SK-N-SH treated with all-trans-retinoic acid at 6 μM for 48 hours (cell line): ENCODE measurements at regions not wholly inside any gene's neighbourhood (a gene's known extent, or its start where the extent isn't known, plus 50 kb on each side); places are given as distances from the start of the nearest gene placed in this dataset.

Source experiments
- ATAC-seq: fragments of 200-7000 bp; cut with Tn5 transposase; 3 replicates; pipeline ENCODE4 v1.9.1; 2020; ENCODE audit warnings: mild to moderate bottlenecking, moderate library complexity
- ARNTL ChIP-seq: fragments of 450-650 bp; formaldehyde crosslinking; IDR thresholded peaks from 2 replicates; pipeline ENCODE4 v1.5.0; 2020; ENCODE audit warnings: low read depth, mild to moderate bottlenecking, moderate library complexity, borderline replicate concordance
- BACH2 ChIP-seq: fragments of 250-450 bp; sonication (Bioruptor Pico); IDR thresholded peaks from 2 replicates; pipeline ENCODE4 v1.9.0; 2021; ENCODE audit warnings: mild to moderate bottlenecking, borderline replicate concordance
- CSDC2 ChIP-seq: fragments of 250-450 bp; sonication (Bioruptor Pico); IDR thresholded peaks from 2 replicates; pipeline ENCODE4 v1.5.0; 2020; ENCODE audit warnings: mild to moderate bottlenecking, moderate library complexity
- ESRRG ChIP-seq: fragments of 250-450 bp; sonication (Bioruptor Pico); IDR thresholded peaks from 2 replicates; pipeline ENCODE4 v1.6.1; 2021; ENCODE audit warnings: mild to moderate bottlenecking
- GLIS3 ChIP-seq: fragments of 250-450 bp; sonication (Bioruptor Pico); IDR thresholded peaks from 2 replicates; pipeline ENCODE4 v1.5.0; 2020; ENCODE audit warnings: mild to moderate bottlenecking, moderate library complexity
- ISL1 ChIP-seq: fragments of 250-450 bp; sonication (Bioruptor Pico); IDR thresholded peaks from 2 replicates; pipeline ENCODE4 v2.1.2; 2022; ENCODE audit warnings: mild to moderate bottlenecking, moderate library complexity
- OSR1 ChIP-seq: fragments of 250-450 bp; sonication (Bioruptor Pico); IDR thresholded peaks from 2 replicates; pipeline ENCODE4 v1.8.0; 2022; ENCODE audit warnings: moderate library complexity, mild to moderate bottlenecking, inconsistent platforms
- PPARA ChIP-seq: fragments of 250-450 bp; sonication (Bioruptor Pico); IDR thresholded peaks from 2 replicates; pipeline ENCODE4 v1.5.0; 2020; ENCODE audit warnings: mild to moderate bottlenecking, borderline replicate concordance
- TCF4 ChIP-seq: fragments of 250-450 bp; sonication (Bioruptor Pico); IDR thresholded peaks from 2 replicates; pipeline ENCODE4 v1.8.0; 2021; ENCODE audit warnings: mild to moderate bottlenecking, moderate library complexity, borderline replicate concordance
- TOX ChIP-seq: fragments of 250-450 bp; sonication (Bioruptor Pico); IDR thresholded peaks from 2 replicates; pipeline ENCODE4 v1.8.0; 2021; ENCODE audit warnings: mild to moderate bottlenecking, moderate library complexity, borderline replicate concordance
- ZC3H10 ChIP-seq: fragments of 250-450 bp; sonication (Bioruptor Pico); IDR thresholded peaks from 2 replicates; pipeline ENCODE4 v1.5.1; 2021; ENCODE audit warnings: mild to moderate bottlenecking, moderate library complexity
- ZFP3 ChIP-seq: fragments of 250-450 bp; sonication (Bioruptor Pico); IDR thresholded peaks from 2 replicates; pipeline ENCODE4 v1.5.0; 2020; ENCODE audit warnings: mild to moderate bottlenecking, moderate library complexity
- ZFP30 ChIP-seq: fragments of 450-650 bp; formaldehyde crosslinking; IDR thresholded peaks from 2 replicates; pipeline ENCODE4 v1.5.0; 2022; ENCODE audit warnings: mild to moderate bottlenecking, moderate library complexity
- ZNF565 ChIP-seq: fragments of 450-650 bp; formaldehyde crosslinking; conservative IDR thresholded peaks from 2 replicates; pipeline ENCODE4 v1.5.0; 2020; ENCODE audit warnings: low read depth, mild to moderate bottlenecking, moderate library complexity
- ZNF70 ChIP-seq: fragments of 450-650 bp; formaldehyde crosslinking; IDR thresholded peaks from 2 replicates; pipeline ENCODE4 v1.5.0; 2020; ENCODE audit warnings: mild to moderate bottlenecking, moderate library complexity
- ZNF8 ChIP-seq: fragments of 450-650 bp; formaldehyde crosslinking; IDR thresholded peaks from 2 replicates; pipeline ENCODE4 v1.5.0; 2020; ENCODE audit warnings: mild to moderate bottlenecking, moderate library complexity
- TF ChIP-seq, protein P1 (sequence below): fragments of 250-450 bp; sonication (Bioruptor Pico); IDR thresholded peaks from 2 replicates; pipeline ENCODE4 v1.8.0; 2021; ENCODE audit warnings: low read depth, mild to moderate bottlenecking, moderate library complexity, borderline replicate concordance
- TF ChIP-seq, protein P2 (sequence below): fragments of 250-450 bp; sonication (Bioruptor Pico); IDR thresholded peaks from 2 replicates; pipeline ENCODE4 v1.5.1; 2020; ENCODE audit warnings: low read depth, mild to moderate bottlenecking, moderate library complexity
- TF ChIP-seq, protein P3 (sequence below): fragments of 250-450 bp; sonication (Bioruptor Pico); IDR thresholded peaks from 2 replicates; pipeline ENCODE4 v1.5.1; 2021; ENCODE audit warnings: mild to moderate bottlenecking, moderate library complexity
- TF ChIP-seq, protein P4 (sequence below): fragments of 250-450 bp; sonication (Bioruptor Pico); IDR thresholded peaks from 2 replicates; pipeline ENCODE4 v1.5.0; 2020; ENCODE audit warnings: mild to moderate bottlenecking, moderate library complexity
- TF ChIP-seq, protein P5 (sequence below): fragments of 250-450 bp; sonication (Bioruptor Pico); IDR thresholded peaks from 2 replicates; pipeline ENCODE4 v1.8.0; 2020; ENCODE audit warnings: mild to moderate bottlenecking, moderate library complexity, borderline replicate concordance

DNA sequence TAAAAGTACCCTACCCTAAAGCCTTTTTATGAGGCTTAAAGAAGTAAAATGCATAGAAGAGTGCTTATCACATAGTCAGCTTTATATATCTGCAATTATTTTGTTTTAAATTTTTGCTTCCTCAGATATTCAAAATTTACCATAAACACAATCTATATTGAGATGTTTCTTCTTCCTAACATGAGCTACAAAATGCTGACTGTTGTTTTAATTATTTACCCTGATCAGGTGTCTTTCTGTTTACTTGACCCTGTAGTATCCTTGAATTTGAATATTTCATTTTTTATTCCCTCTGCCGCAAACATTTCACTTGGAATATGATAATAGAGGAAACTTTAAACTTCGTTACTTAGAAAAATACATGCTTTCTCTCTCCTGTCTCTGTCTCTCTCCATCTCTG, 147.9 kb downstream of the TMX3 start:
- TF ChIP-seq BACH2: no peak
- TF ChIP-seq, protein P1, sequence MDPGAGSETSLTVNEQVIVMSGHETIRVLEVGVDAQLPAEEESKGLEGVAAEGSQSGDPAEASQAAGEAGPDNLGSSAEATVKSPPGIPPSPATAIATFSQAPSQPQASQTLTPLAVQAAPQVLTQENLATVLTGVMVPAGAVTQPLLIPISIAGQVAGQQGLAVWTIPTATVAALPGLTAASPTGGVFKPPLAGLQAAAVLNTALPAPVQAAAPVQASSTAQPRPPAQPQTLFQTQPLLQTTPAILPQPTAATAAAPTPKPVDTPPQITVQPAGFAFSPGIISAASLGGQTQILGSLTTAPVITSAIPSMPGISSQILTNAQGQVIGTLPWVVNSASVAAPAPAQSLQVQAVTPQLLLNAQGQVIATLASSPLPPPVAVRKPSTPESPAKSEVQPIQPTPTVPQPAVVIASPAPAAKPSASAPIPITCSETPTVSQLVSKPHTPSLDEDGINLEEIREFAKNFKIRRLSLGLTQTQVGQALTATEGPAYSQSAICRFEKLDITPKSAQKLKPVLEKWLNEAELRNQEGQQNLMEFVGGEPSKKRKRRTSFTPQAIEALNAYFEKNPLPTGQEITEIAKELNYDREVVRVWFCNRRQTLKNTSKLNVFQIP (CRISPR knock-in tag): no peak
- TF ChIP-seq ZFP3 (CRISPR knock-in tag): no peak
- no peak for TF ChIP-seq ZFP30 (CRISPR knock-in tag)
- no peak for TF ChIP-seq ESRRG (CRISPR knock-in tag)
- no peak for TF ChIP-seq GLIS3 (CRISPR knock-in tag)
- TF ChIP-seq, protein P2, sequence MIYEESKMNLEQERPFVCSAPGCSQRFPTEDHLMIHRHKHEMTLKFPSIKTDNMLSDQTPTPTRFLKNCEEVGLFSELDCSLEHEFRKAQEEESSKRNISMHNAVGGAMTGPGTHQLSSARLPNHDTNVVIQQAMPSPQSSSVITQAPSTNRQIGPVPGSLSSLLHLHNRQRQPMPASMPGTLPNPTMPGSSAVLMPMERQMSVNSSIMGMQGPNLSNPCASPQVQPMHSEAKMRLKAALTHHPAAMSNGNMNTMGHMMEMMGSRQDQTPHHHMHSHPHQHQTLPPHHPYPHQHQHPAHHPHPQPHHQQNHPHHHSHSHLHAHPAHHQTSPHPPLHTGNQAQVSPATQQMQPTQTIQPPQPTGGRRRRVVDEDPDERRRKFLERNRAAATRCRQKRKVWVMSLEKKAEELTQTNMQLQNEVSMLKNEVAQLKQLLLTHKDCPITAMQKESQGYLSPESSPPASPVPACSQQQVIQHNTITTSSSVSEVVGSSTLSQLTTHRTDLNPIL (CRISPR knock-in tag): no peak
- TF ChIP-seq ZNF8: no peak
- no peak for TF ChIP-seq ARNTL
- TF ChIP-seq, protein P3, sequence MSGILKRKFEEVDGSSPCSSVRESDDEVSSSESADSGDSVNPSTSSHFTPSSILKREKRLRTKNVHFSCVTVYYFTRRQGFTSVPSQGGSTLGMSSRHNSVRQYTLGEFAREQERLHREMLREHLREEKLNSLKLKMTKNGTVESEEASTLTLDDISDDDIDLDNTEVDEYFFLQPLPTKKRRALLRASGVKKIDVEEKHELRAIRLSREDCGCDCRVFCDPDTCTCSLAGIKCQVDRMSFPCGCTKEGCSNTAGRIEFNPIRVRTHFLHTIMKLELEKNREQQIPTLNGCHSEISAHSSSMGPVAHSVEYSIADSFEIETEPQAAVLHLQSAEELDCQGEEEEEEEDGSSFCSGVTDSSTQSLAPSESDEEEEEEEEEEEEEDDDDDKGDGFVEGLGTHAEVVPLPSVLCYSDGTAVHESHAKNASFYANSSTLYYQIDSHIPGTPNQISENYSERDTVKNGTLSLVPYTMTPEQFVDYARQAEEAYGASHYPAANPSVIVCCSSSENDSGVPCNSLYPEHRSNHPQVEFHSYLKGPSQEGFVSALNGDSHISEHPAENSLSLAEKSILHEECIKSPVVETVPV (CRISPR knock-in tag): no peak
- TF ChIP-seq ZNF70: no peak
- no peak for TF ChIP-seq ISL1
- TF ChIP-seq, protein P4, sequence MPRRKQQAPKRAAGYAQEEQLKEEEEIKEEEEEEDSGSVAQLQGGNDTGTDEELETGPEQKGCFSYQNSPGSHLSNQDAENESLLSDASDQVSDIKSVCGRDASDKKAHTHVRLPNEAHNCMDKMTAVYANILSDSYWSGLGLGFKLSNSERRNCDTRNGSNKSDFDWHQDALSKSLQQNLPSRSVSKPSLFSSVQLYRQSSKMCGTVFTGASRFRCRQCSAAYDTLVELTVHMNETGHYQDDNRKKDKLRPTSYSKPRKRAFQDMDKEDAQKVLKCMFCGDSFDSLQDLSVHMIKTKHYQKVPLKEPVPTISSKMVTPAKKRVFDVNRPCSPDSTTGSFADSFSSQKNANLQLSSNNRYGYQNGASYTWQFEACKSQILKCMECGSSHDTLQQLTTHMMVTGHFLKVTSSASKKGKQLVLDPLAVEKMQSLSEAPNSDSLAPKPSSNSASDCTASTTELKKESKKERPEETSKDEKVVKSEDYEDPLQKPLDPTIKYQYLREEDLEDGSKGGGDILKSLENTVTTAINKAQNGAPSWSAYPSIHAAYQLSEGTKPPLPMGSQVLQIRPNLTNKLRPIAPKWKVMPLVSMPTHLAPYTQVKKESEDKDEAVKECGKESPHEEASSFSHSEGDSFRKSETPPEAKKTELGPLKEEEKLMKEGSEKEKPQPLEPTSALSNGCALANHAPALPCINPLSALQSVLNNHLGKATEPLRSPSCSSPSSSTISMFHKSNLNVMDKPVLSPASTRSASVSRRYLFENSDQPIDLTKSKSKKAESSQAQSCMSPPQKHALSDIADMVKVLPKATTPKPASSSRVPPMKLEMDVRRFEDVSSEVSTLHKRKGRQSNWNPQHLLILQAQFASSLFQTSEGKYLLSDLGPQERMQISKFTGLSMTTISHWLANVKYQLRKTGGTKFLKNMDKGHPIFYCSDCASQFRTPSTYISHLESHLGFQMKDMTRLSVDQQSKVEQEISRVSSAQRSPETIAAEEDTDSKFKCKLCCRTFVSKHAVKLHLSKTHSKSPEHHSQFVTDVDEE (CRISPR knock-in tag): no peak
- TF ChIP-seq OSR1: no peak
- no peak for TF ChIP-seq PPARA (CRISPR knock-in tag)
- no peak for TF ChIP-seq CSDC2 (CRISPR knock-in tag)
- TF ChIP-seq ZC3H10 (CRISPR knock-in tag): no peak
- no peak for TF ChIP-seq TCF4 (CRISPR knock-in tag)
- TF ChIP-seq, protein P5, sequence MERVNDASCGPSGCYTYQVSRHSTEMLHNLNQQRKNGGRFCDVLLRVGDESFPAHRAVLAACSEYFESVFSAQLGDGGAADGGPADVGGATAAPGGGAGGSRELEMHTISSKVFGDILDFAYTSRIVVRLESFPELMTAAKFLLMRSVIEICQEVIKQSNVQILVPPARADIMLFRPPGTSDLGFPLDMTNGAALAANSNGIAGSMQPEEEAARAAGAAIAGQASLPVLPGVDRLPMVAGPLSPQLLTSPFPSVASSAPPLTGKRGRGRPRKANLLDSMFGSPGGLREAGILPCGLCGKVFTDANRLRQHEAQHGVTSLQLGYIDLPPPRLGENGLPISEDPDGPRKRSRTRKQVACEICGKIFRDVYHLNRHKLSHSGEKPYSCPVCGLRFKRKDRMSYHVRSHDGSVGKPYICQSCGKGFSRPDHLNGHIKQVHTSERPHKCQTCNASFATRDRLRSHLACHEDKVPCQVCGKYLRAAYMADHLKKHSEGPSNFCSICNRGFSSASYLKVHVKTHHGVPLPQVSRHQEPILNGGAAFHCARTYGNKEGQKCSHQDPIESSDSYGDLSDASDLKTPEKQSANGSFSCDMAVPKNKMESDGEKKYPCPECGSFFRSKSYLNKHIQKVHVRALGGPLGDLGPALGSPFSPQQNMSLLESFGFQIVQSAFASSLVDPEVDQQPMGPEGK: no peak
- no peak for ATAC-seq

DNA sequence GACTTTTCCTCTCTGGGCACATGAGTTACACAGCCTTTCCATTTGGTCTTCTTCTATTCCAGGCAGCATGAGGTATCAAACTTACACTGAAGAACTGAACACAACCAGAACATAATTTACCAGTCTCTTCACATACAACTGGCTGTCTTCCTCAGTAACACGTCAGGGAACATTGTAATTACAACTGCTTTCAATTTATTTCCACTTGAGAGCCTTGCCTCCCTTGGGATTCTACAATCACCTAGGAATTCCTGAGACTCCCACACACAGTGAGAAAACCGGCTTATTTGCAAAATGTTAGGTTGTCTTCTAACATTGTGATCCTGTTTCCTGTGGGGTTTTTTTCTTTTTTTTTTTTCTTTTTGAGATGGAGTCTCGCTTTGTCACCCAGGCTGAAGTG, 149.9 kb downstream of the TMX3 start:
- no peak for ATAC-seq
- TF ChIP-seq ZNF8 (no peak), OSR1 (no peak), ZC3H10 (CRISPR knock-in tag) (no peak), ESRRG (CRISPR knock-in tag) (no peak), ZNF565 (CRISPR knock-in tag) (no peak), BACH2 (no peak), TCF4 (CRISPR knock-in tag) (no peak)

DNA sequence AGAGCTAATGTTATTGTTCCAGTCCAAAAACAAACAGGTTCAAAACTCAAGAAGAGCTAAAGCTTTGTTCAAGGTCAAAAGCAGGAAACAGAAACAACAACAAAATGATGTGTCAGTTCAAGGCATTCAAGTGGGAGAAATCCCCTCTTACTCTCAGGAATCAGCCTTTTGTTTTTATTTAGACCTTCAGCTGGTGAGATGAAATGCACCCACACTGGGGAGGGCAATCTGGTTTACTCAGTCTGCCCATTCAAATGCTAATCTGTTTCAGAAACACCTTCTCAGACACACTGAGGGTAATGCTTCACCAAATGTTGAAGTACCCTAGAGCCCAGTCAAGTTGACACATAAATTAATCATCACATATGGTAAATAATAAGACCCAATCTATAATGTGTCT, 150.6 kb downstream of the TMX3 start:
- no peak for ATAC-seq
- TF ChIP-seq, protein P2 (CRISPR knock-in tag): no peak
- TF ChIP-seq TOX: no peak
- TF ChIP-seq CSDC2 (CRISPR knock-in tag): no peak
- TF ChIP-seq ZNF565 (CRISPR knock-in tag): no peak
- TF ChIP-seq, protein P1 (CRISPR knock-in tag): no peak
- TF ChIP-seq ZFP30 (CRISPR knock-in tag): no peak
- TF ChIP-seq BACH2: no peak
- TF ChIP-seq ZNF8: no peak
- TF ChIP-seq PPARA (CRISPR knock-in tag): no peak
- no peak for TF ChIP-seq ISL1
- TF ChIP-seq, protein P3 (CRISPR knock-in tag): no peak
- TF ChIP-seq ESRRG (CRISPR knock-in tag): no peak
